ENCODE measurements at regions not wholly inside any gene's neighbourhood (a gene's known extent, or its start where the extent isn't known, plus 50 kb on each side); places are given as distances from the start of the nearest gene placed in this dataset.

DNA sequence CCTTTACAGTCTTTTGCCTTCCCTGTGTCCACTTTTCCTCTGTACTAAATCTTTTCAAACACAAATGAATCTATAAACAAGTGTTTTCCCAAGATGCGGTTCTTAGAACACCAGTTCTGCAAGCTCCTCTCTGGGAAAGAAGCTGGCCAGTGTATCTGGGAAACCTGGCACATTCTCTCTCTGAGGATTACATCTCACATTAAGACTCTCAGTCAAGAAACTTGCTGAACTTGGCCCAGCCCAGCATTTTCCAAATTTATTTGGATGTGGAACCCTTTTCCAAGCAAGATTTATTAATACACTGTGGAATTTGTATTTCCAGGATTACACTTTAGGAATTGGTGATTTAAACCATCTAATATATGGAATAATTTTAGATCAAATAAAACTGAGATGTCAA lies 105.7 kb downstream of the ZNF281 start:
- no peak for TF ChIP-seq EZH2phosphoT487 (IDR thresholded peaks at IDR 0.05; ENCODE audit: insufficient read depth, low read depth)
- no peak for TF ChIP-seq EZH2 (IDR thresholded peaks at IDR 0.05; ENCODE audit: insufficient read depth, poor library complexity, severe bottlenecking)
